ENCODE measurements at regions not wholly inside any gene's neighbourhood (a gene's known extent, or its start where the extent isn't known, plus 50 kb on each side); places are given as distances from the start of the nearest gene placed in this dataset.

- no peak for DNase-seq
- Histone ChIP-seq H3K9me3 (no peaks in the 10 kb centered on the region), H3K4me1 (no peaks in the 10 kb centered on the region), H3K4me3 (no peak overlapping the region), H3K27me3 (replicated peaks in 1 of 7) (no peaks in the 10 kb centered on the region), H3K36me3 (no peaks in the 10 kb centered on the region), H3K27ac (no peak overlapping the region)
- intact Hi-C loops (cut with DNase I; ENCODE audit: low total_unique reads) = no loop called here
- TF ChIP-seq POLR2AphosphoS5 (IDR thresholded peaks at IDR 0.05) (no peak), CTCF (IDR thresholded peaks at IDR 0.05 in 8 of 11, conservative IDR thresholded peaks at IDR 0.05 in 3 of 11) (no peak), POLR2A (IDR thresholded peaks at IDR 0.05) (no peak)
Measured at GRCh38 chr13:74372511-74372910, 238.3 kb upstream of the KLF12 start.

GRCh38 chr13:74367193-74367592 is 233.0 kb upstream of the KLF12 start:
- TF ChIP-seq POLR2AphosphoS5 (IDR thresholded peaks at IDR 0.05) (no peak), POLR2A (IDR thresholded peaks at IDR 0.05) (no peak), CTCF (IDR thresholded peaks at IDR 0.05 in 8 of 11, conservative IDR thresholded peaks at IDR 0.05 in 3 of 11) (no peak)
- Histone ChIP-seq H3K4me1 (no peaks in the 10 kb centered on the region), H3K9me3 (no peaks in the 10 kb centered on the region), H3K27me3 (replicated peaks in 1 of 7) (no peaks in the 10 kb centered on the region), H3K36me3 (no peaks in the 10 kb centered on the region), H3K27ac (no peak overlapping the region), H3K4me3 (no peak overlapping the region)
- WGBS, 5 donors = 92 to 97% (median 95%) methylated on average over 8 of the region's 8 CpGs
- no peak for DNase-seq
- intact Hi-C loops (cut with DNase I; ENCODE audit: low total_unique reads) = no loop called here

- WGBS, 5 donors = 91 to 97% (median 93%) methylated on average over 3 of the region's 3 CpGs
- Histone ChIP-seq H3K27me3 (replicated peaks in 1 of 7) (no peaks in the 10 kb centered on the region), H3K4me3 (no peak overlapping the region), H3K4me1 (no peaks in the 10 kb centered on the region), H3K27ac (no peak overlapping the region), H3K36me3 (no peaks in the 10 kb centered on the region), H3K9me3 (no peaks in the 10 kb centered on the region)
- intact Hi-C loops (cut with DNase I; ENCODE audit: low total_unique reads) = no loop called here
- TF ChIP-seq POLR2A (IDR thresholded peaks at IDR 0.05) (no peak), CTCF (IDR thresholded peaks at IDR 0.05 in 8 of 11, conservative IDR thresholded peaks at IDR 0.05 in 3 of 11) (no peak), POLR2AphosphoS5 (IDR thresholded peaks at IDR 0.05) (no peak)
- no peak for DNase-seq
Measured at GRCh38 chr13:74361274-74361673, 227.1 kb upstream of the KLF12 start.

GRCh38 chr13:74346960-74347359 is 212.8 kb upstream of the KLF12 start:
- WGBS, 5 donors = 61 to 74% (median 62%) methylated on average over 5 of the region's 5 CpGs
- H3K27ac ChIP-seq = no peak overlapping the region
- TF ChIP-seq POLR2AphosphoS5 (IDR thresholded peaks at IDR 0.05) (no peak), CTCF (IDR thresholded peaks at IDR 0.05 in 8 of 11, conservative IDR thresholded peaks at IDR 0.05 in 3 of 11) (no peak), POLR2A (IDR thresholded peaks at IDR 0.05) (no peak)
- no peaks in the 10 kb centered on the region for H3K4me1 ChIP-seq
- peaks cover 0 to 13% (median 0%) of the 10 kb centered on the region in 7 donors for H3K27me3 ChIP-seq (replicated peaks in 1 of 7)
- H3K4me3 ChIP-seq = no peak overlapping the region
- H3K36me3 ChIP-seq = no peaks in the 10 kb centered on the region
- intact Hi-C loops (cut with DNase I; ENCODE audit: low total_unique reads) = no loop called here
- H3K9me3 ChIP-seq = peaks cover 0 to 13% (median 8%) of the 10 kb centered on the region in 8 donors
- DNase-seq = no peak

Measured in spleen (tissue), 11 donors.